ENCODE measurements at regions not wholly inside any gene's neighbourhood (a gene's known extent, or its start where the extent isn't known, plus 50 kb on each side); places are given as distances from the start of the nearest gene placed in this dataset.

GRCh38 chr11:127395034-127395433, 394.5 kb upstream of the KIRREL3 start:
- DNase-seq (ENCODE audit: low spot score): no peak

- DNase-seq (ENCODE audit: low spot score): no peak
These were observed 393.0 kb upstream of the KIRREL3 start for GRCh38 chr11:127393460-127393997.

- DNase-seq (ENCODE audit: low spot score): no peak
These were observed 392.0 kb upstream of the KIRREL3 start for GRCh38 chr11:127392575-127392974.

GRCh38 chr11:127390465-127390864, 389.9 kb upstream of the KIRREL3 start:
- DNase-seq (ENCODE audit: low spot score): no peak

GRCh38 chr11:127385071-127385470, 384.5 kb upstream of the KIRREL3 start:
- DNase-seq (ENCODE audit: low spot score): no peak

GRCh38 chr11:127383026-127383425, 382.5 kb upstream of the KIRREL3 start:
- DNase-seq (ENCODE audit: low spot score): no peak

GRCh38 chr11:127381247-127381646, 380.7 kb upstream of the KIRREL3 start:
- no peak for DNase-seq (ENCODE audit: low spot score)

- no peak for DNase-seq (ENCODE audit: low spot score)
These were observed 379.1 kb upstream of the KIRREL3 start for GRCh38 chr11:127379686-127380085.

GRCh38 chr11:127376301-127376700, 375.7 kb upstream of the KIRREL3 start:
- DNase-seq (ENCODE audit: low spot score): no peak

- DNase-seq (ENCODE audit: low spot score): no peak
These were observed 368.8 kb upstream of the KIRREL3 start for GRCh38 chr11:127369356-127369755.

GRCh38 chr11:127362754-127363308, 362.3 kb upstream of the KIRREL3 start:
- no peak for DNase-seq (ENCODE audit: low spot score)

GRCh38 chr11:127358160-127358559, 357.6 kb upstream of the KIRREL3 start:
- no peak for DNase-seq (ENCODE audit: low spot score)

- DNase-seq (ENCODE audit: low spot score): no peak
These were observed 349.9 kb upstream of the KIRREL3 start for GRCh38 chr11:127350476-127350875.

GRCh38 chr11:127345819-127346459, 345.4 kb upstream of the KIRREL3 start:
- DNase-seq (ENCODE audit: low spot score): no peak

GRCh38 chr11:127340438-127340837, 339.9 kb upstream of the KIRREL3 start:
- DNase-seq (ENCODE audit: low spot score): no peak

GRCh38 chr11:127339376-127339775, 338.8 kb upstream of the KIRREL3 start:
- DNase-seq (ENCODE audit: low spot score): no peak

- no peak for DNase-seq (ENCODE audit: low spot score)
These were observed 338.1 kb upstream of the KIRREL3 start for GRCh38 chr11:127338380-127339259.

GRCh38 chr11:127334466-127334865, 333.9 kb upstream of the KIRREL3 start:
- DNase-seq (ENCODE audit: low spot score): no peak

- no peak for DNase-seq (ENCODE audit: low spot score)
These were observed 332.3 kb upstream of the KIRREL3 start for GRCh38 chr11:127332896-127333295.

GRCh38 chr11:127330044-127330443, 329.5 kb upstream of the KIRREL3 start:
- no peak for DNase-seq (ENCODE audit: low spot score)

- DNase-seq (ENCODE audit: low spot score): no peak
These were observed 307.7 kb upstream of the KIRREL3 start for GRCh38 chr11:127308291-127308690.

- DNase-seq (ENCODE audit: low spot score): no peak
These were observed 307.1 kb upstream of the KIRREL3 start for GRCh38 chr11:127307700-127308099.

GRCh38 chr11:127304634-127305033, 304.1 kb upstream of the KIRREL3 start:
- DNase-seq (ENCODE audit: low spot score): no peak
